Uterus (tissue), 2 donors: ENCODE measurements at regions not wholly inside any gene's neighbourhood (a gene's known extent, or its start where the extent isn't known, plus 50 kb on each side); places are given as distances from the start of the nearest gene placed in this dataset.

Experiments used
- POLR2A ChIP-seq, 2 donors: fragments of 450-650 bp; IDR thresholded peaks; one replicate each; pipeline ENCODE4 v1.6.1; 2016; ENCODE audit warnings: antibody characterized with exemption in 2 of 2, mild to moderate bottlenecking in 1 of 2, moderate library complexity in 1 of 2
- TF ChIP-seq, protein P1 (sequence below), 4 experiments: fragments of 200-600 bp in 2 of 4; fragments of 450-650 bp in 2 of 4; sonication (generic) in 2 of 4; IDR thresholded peaks; one replicate each; pipeline ENCODE4 v1.5.1; 2016 to 2019; ENCODE audit warnings: antibody characterized with exemption in 4 of 4, mild to moderate bottlenecking in 2 of 4, moderate library complexity in 1 of 4

DNA sequence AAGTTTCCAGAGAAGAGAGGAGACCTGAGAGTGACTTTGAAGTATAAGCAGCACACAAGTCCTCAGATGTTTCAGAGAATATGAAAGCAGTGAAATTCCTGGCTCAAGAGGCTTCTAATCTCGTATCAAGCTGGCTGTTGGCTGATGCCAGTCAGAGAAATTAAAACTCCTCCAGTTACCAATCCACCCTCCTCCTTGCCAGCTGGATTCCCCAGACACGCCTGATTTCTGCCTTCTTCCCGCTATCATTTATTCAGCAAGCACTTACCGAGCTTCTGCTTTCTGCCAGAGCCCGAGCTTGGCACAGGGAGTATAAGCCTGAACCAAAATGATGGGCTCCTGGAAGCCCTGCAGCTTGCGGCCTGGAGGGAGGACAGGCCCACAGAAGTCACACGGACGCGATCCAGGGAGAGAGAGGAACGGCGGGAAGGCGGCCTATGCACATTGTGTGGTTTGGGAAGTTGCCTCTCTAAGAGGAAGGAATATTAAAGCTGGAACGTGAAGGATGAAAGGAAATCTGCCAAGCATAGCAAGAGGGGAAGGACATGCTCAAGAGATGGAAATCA is 102.4 kb upstream of the TBL1X start:
- TF ChIP-seq POLR2A (IDR thresholded peaks at IDR 0.05), result no peak
- TF ChIP-seq, protein P1, sequence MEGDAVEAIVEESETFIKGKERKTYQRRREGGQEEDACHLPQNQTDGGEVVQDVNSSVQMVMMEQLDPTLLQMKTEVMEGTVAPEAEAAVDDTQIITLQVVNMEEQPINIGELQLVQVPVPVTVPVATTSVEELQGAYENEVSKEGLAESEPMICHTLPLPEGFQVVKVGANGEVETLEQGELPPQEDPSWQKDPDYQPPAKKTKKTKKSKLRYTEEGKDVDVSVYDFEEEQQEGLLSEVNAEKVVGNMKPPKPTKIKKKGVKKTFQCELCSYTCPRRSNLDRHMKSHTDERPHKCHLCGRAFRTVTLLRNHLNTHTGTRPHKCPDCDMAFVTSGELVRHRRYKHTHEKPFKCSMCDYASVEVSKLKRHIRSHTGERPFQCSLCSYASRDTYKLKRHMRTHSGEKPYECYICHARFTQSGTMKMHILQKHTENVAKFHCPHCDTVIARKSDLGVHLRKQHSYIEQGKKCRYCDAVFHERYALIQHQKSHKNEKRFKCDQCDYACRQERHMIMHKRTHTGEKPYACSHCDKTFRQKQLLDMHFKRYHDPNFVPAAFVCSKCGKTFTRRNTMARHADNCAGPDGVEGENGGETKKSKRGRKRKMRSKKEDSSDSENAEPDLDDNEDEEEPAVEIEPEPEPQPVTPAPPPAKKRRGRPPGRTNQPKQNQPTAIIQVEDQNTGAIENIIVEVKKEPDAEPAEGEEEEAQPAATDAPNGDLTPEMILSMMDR (IDR thresholded peaks at IDR 0.05), result no peak
